Psoas muscle (tissue), 7 donors: ENCODE measurements at regions not wholly inside any gene's neighbourhood (a gene's known extent, or its start where the extent isn't known, plus 50 kb on each side); places are given as distances from the start of the nearest gene placed in this dataset.

Experiments used
- ATAC-seq, 4 donors: fragments of 200-7000 bp; cut with Tn5 transposase; one replicate each; pipeline ENCODE4 v1.9.1; 2020; ENCODE audit warnings: moderate library complexity in 3 of 4, mild to moderate bottlenecking in 2 of 4
- DNase-seq, 2 donors: peaks; one replicate each; pipeline ENCODE4 v3.0.0-alpha.2; 2020
- H3K27ac ChIP-seq: fragments of 200-600 bp; one replicate; pipeline ENCODE4 v1.8.0; 2022
- H3K27me3 ChIP-seq, 3 donors: fragments of 200-600 bp in 1 of 3; one replicate each; pipeline versions ENCODE4 v1.6.1 to v1.8.0; 2013 to 2022; ENCODE audit warnings: low read length in 2 of 3, mild to moderate bottlenecking in 2 of 3, moderate library complexity in 1 of 3; ENCODE audit not compliant: insufficient read depth in 3 of 3
- H3K36me3 ChIP-seq, 2 donors: fragments of 200-600 bp in 1 of 2; one replicate each; pipeline versions ENCODE4 v1.6.1 to v1.8.0; 2013 to 2022; ENCODE audit warnings: low read depth in 1 of 2, mild to moderate bottlenecking in 1 of 2, moderate library complexity in 1 of 2; ENCODE audit not compliant: insufficient read depth in 1 of 2
- H3K4me1 ChIP-seq: fragments of 200-600 bp; one replicate; pipeline ENCODE4 v1.8.0; 2022
- H3K4me3 ChIP-seq: fragments of 200-600 bp; one replicate; pipeline ENCODE4 v1.8.0; 2022; ENCODE audit warnings: mild to moderate bottlenecking
- H3K9me3 ChIP-seq: fragments of 200-600 bp; one replicate; pipeline ENCODE4 v1.8.0; 2022
- CTCF ChIP-seq: fragments of 200-600 bp; IDR thresholded peaks from one replicate; pipeline ENCODE4 v1.8.0; 2022; ENCODE audit warnings: antibody characterized with exemption
- WGBS, 3 donors: extraction: QIAGEN DNeasy Blood & Tissue Kit; methylation state at CpG; one replicate each; pipeline versions ENCODE4 v1.1.6 to v1.1.7; 2013; 5-methylcytosine and 5-hydroxymethylcytosine counted together
- intact Hi-C, 2 donors: fragments of 100-400 bp; cut with DNase I; formaldehyde crosslinking; loops; one replicate each; pipeline versions ENCODE4 v1.11.0 to v1.14.2; 2022
- donor health status: healthy with polysubstance abuse.
- donor health status: DM: no; HTN: no; CAD: no; lungs with moderate emphysema.
- donor health status: Bipolar disorder and iron deficiency.
- donor health status: healthy.
- donor health status: DM: yes; HTN: yes; CAD: no.
- donor health status: DM: no; HTN: no; CAD: no.
- donor health status: DM: yes; HTN: yes; CAD: no.

DNA sequence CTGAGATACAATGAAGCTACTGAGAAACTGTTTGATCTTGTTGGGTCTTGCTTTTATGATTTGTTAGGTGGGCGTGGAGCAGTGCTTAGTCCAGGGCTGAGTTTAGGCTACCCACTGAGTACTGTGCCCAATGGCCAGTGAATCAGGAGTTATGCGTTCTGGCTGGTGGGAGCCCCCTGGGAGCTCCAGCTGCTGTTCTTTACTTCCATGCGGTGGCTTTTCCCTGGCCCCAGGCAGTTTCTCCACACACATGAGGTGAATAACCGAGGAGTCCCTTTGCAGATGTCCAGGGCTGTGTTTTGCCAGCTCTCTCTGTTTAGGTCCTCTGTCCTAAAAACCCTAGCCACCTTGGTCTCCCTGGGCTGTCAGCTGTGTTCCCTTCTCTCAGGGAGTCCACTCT, 106.5 kb downstream of the KLF13 start:
- H3K4me3 ChIP-seq = no peak overlapping the region
- ATAC-seq (no peak), DNase-seq (no peak)
- intact Hi-C loops = loop anchor here in 1 of 2 donors (5.0 kb wide), 1 partner anchor 231 kb away; no protein-coding TSS in a partner anchor
- H3K27ac ChIP-seq = no peak overlapping the region
- TF ChIP-seq CTCF = no peak
- 65 to 84% (median 67%) methylated on average over 4 of the region's 4 CpGs for WGBS, 3 donors
- H3K27me3 ChIP-seq = no peaks in the 10 kb centered on the region
- no peaks in the 10 kb centered on the region for H3K9me3 ChIP-seq
- no peaks in the 10 kb centered on the region for H3K36me3 ChIP-seq
- no peaks in the 10 kb centered on the region for H3K4me1 ChIP-seq

DNA sequence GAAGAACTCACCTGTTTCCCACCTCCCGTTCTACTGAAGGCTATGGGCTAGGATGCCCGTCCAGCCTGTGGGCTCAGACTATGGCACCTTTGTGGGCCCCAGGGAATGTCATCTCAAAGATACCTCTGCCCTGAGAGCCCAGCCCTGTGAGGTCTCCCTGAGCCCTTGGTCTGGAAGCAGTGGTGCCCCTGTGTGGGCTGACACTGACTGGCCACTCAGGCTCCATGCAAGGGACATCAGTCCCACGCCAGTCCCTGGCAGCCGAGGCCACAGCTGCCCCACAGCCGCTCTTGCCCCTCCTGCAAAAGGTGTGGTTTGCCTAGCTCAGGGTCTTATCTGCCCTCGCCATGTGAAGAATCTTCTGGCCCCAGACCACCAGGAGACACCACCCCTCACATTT, 106.9 kb downstream of the KLF13 start:
- Histone ChIP-seq H3K27me3 (no peaks in the 10 kb centered on the region), H3K36me3 (no peaks in the 10 kb centered on the region), H3K27ac (no peak overlapping the region), H3K9me3 (no peaks in the 10 kb centered on the region), H3K4me1 (no peaks in the 10 kb centered on the region), H3K4me3 (no peak overlapping the region)
- 89 to 94% (median 93%) methylated on average over 6 of the region's 6 CpGs for WGBS, 3 donors
- DNase-seq (no peak), ATAC-seq (no peak)
- no peak for TF ChIP-seq CTCF
- intact Hi-C loops = loop anchor here in 1 of 2 donors (5.0 kb wide), 1 partner anchor 231 kb away; no protein-coding TSS in a partner anchor

- Histone ChIP-seq H3K9me3 (no peaks in the 10 kb centered on the region), H3K27me3 (no peaks in the 10 kb centered on the region), H3K27ac (no peak overlapping the region), H3K4me3 (no peak overlapping the region), H3K4me1 (no peaks in the 10 kb centered on the region), H3K36me3 (no peaks in the 10 kb centered on the region)
- DNase-seq (no peak), ATAC-seq (no peak)
- WGBS, 3 donors = 91 to 98% (median 93%) methylated on average over 3 of the region's 3 CpGs
- no peak for TF ChIP-seq CTCF
- intact Hi-C loops = loop anchor here in 1 of 2 donors (2.0 to 5.0 kb wide), 2 partner anchors 29 to 232 kb away; no protein-coding TSS in a partner anchor
Observed at GRCh38 chr15:31434275-31434587, 107.6 kb downstream of the KLF13 start.

DNA sequence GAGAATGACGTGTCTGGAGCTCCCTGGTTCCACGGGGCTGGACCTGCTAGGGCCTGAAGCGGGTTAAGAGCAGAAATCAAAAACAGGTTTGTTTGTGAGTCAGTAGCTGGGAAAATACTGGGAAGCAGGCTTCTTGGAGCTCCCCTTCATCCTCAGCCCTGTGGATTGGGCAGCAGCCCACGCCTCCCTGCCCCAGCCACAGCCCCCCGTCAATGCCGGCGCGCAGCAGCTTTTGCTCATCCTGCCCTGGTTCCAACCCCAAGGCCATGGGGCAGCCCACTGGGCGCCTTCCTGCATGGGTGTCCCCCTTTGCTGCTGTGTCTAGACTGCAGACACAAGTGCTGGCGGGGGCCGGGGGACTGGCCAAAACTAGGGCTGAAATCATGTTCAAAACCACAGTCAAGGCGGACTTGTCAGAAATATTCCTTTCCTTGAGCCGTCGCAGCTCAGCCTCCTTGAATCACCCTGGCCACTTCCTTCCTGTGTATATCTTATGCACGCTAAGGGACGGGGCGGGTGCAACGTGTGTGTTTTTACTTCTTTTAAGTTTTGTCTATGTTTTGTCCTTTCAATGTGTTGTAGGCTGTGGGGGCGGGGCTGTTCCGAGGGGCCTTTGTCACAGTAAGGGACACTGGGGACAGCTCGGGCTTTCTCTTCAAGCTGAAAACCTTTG, 108.1 kb downstream of the KLF13 start:
- DNase-seq (peak; percentile 30 to 70), ATAC-seq (peak in 2 of 4 donors; percentile 18 to 45)
- H3K4me1 ChIP-seq = no peaks in the 10 kb centered on the region
- peak overlapping the region; percentile 55 for H3K27ac ChIP-seq
- peak overlapping the region; percentile 44 for H3K4me3 ChIP-seq
- intact Hi-C loops = loop anchor here (1.0 to 5.0 kb wide), 7 partner anchors 30 to 232 kb away; no protein-coding TSS in a partner anchor
- WGBS, 3 donors = 61 to 67% (median 66%) methylated on average over 21 of the region's 21 CpGs
- H3K27me3 ChIP-seq = no peaks in the 10 kb centered on the region
- H3K9me3 ChIP-seq = no peaks in the 10 kb centered on the region
- no peak for TF ChIP-seq CTCF
- H3K36me3 ChIP-seq = no peaks in the 10 kb centered on the region
